NCI-H774 (cell line): ENCODE measurements at regions not wholly inside any gene's neighbourhood (a gene's known extent, or its start where the extent isn't known, plus 50 kb on each side); places are given as distances from the start of the nearest gene placed in this dataset.
"Not testable (repeated sequence)": the region's sequence is repeated elsewhere in the genome, so short reads cannot be mapped to it uniquely, and the experiment has no call there.

Experiments used
- DNase-seq: peaks from one replicate; lab custom pipeline; 2025; lab: John Stamatoyannopoulos, UW

GRCh38 chr4:92012899-92013867 is 290.6 kb upstream of the GRID2 start:
- no peak for DNase-seq

- no peak for DNase-seq
Observed at GRCh38 chr4:92014067-92014466, 289.7 kb upstream of the GRID2 start.

- no peak for DNase-seq
Observed at GRCh38 chr4:92021203-92021602, 282.6 kb upstream of the GRID2 start.

- no peak for DNase-seq
Observed at GRCh38 chr4:92021788-92022187, 282.0 kb upstream of the GRID2 start.

GRCh38 chr4:92028830-92029229 is 274.9 kb upstream of the GRID2 start:
- not testable (repeated sequence) for DNase-seq

- DNase-seq: no peak
Observed at GRCh38 chr4:92031825-92032224, 271.9 kb upstream of the GRID2 start.

GRCh38 chr4:92035666-92036065 is 268.1 kb upstream of the GRID2 start:
- no peak for DNase-seq

GRCh38 chr4:92045718-92046117 is 258.0 kb upstream of the GRID2 start:
- DNase-seq: no peak

GRCh38 chr4:92047209-92047875 is 256.4 kb upstream of the GRID2 start:
- DNase-seq: no peak

GRCh38 chr4:92050875-92051274 is 252.9 kb upstream of the GRID2 start:
- no peak for DNase-seq

- no peak for DNase-seq
Observed at GRCh38 chr4:92059615-92060014, 244.2 kb upstream of the GRID2 start.

GRCh38 chr4:92060333-92060732 is 243.4 kb upstream of the GRID2 start:
- no peak for DNase-seq

- no peak for DNase-seq
Observed at GRCh38 chr4:92064574-92064973, 239.2 kb upstream of the GRID2 start.

GRCh38 chr4:92066485-92066884 is 237.3 kb upstream of the GRID2 start:
- DNase-seq: no peak

GRCh38 chr4:92071587-92071986 is 232.2 kb upstream of the GRID2 start:
- no peak for DNase-seq

GRCh38 chr4:92074839-92075238 is 228.9 kb upstream of the GRID2 start:
- DNase-seq: no peak

GRCh38 chr4:92090887-92091286 is 212.9 kb upstream of the GRID2 start:
- DNase-seq: no peak

- no peak for DNase-seq
Observed at GRCh38 chr4:92091335-92091734, 212.4 kb upstream of the GRID2 start.

GRCh38 chr4:92099861-92100260 is 203.9 kb upstream of the GRID2 start:
- no peak for DNase-seq

GRCh38 chr4:92100975-92101374 is 202.8 kb upstream of the GRID2 start:
- DNase-seq: peak; percentile 1

GRCh38 chr4:92101737-92102172 is 202.0 kb upstream of the GRID2 start:
- DNase-seq: no peak

GRCh38 chr4:92104506-92104905 is 199.3 kb upstream of the GRID2 start:
- DNase-seq: no peak

GRCh38 chr4:92106816-92107215 is 196.9 kb upstream of the GRID2 start:
- DNase-seq: no peak
